H9 (cell line): ENCODE measurements at regions not wholly inside any gene's neighbourhood (a gene's known extent, or its start where the extent isn't known, plus 50 kb on each side); places are given as distances from the start of the nearest gene placed in this dataset.

Experiments used
- DNase-seq: peaks from one replicate; pipeline ENCODE4 v3.0.0-alpha.2; 2017
- H2AFZ ChIP-seq: one replicate; pipeline ENCODE4 v1.6.1; 2013; ENCODE audit warnings: mild to moderate bottlenecking, low read length, control low read depth, moderate library complexity
- H2AK5ac ChIP-seq: 2 replicates; pipeline ENCODE4 v1.6.1; 2013; ENCODE audit warnings: low read length, control low read depth, mixed read lengths; ENCODE audit not compliant: insufficient read length
- H2BK120ac ChIP-seq: one replicate; pipeline ENCODE4 v1.6.1; 2013; ENCODE audit warnings: low read depth, mild to moderate bottlenecking, low read length, control low read depth, inconsistent platforms; ENCODE audit not compliant: poor library complexity, severe bottlenecking
- H2BK12ac ChIP-seq: 2 replicates; pipeline ENCODE4 v1.6.1; 2013; ENCODE audit warnings: low read length, control low read depth, mixed read lengths, low read depth; ENCODE audit not compliant: insufficient read length
- H2BK15ac ChIP-seq: 2 replicates; pipeline ENCODE4 v1.6.1; 2013; ENCODE audit warnings: low read depth, low read length, control low read depth
- H2BK20ac ChIP-seq: one replicate; pipeline ENCODE4 v1.6.1; 2013; ENCODE audit warnings: low read depth, mild to moderate bottlenecking, low read length, control low read depth, inconsistent platforms; ENCODE audit not compliant: poor library complexity, severe bottlenecking
- H2BK5ac ChIP-seq: 2 replicates; pipeline ENCODE4 v1.6.1; 2013; ENCODE audit warnings: low read length, control low read depth, mixed read lengths; ENCODE audit not compliant: insufficient read length
- H3K14ac ChIP-seq: 2 replicates; pipeline ENCODE4 v1.6.1; 2013; ENCODE audit warnings: low read length, control low read depth; ENCODE audit not compliant: insufficient read depth
- H3K18ac ChIP-seq: 2 replicates; pipeline ENCODE4 v1.6.1; 2013; ENCODE audit warnings: low read depth, mild to moderate bottlenecking, mixed read lengths, low read length, control low read depth; ENCODE audit not compliant: insufficient read length
- H3K23ac ChIP-seq: 2 replicates; pipeline ENCODE4 v1.6.1; 2013; ENCODE audit warnings: low read length, control low read depth, mixed read lengths, low read depth; ENCODE audit not compliant: insufficient read length
- H3K23me2 ChIP-seq: 2 replicates; pipeline ENCODE4 v1.6.1; 2013; ENCODE audit warnings: low read depth, mild to moderate bottlenecking, mixed read lengths, low read length, control low read depth; ENCODE audit not compliant: insufficient read length, poor library complexity, severe bottlenecking
- H3K27ac ChIP-seq: 2 replicates; pipeline ENCODE4 v1.5.1; 2013; ENCODE audit warnings: low read length, control low read depth, mixed read lengths, low read depth; ENCODE audit not compliant: insufficient read length
- H3K27me3 ChIP-seq: 2 replicates; pipeline ENCODE4 v1.6.1; 2013; ENCODE audit warnings: low read length, control low read depth, inconsistent platforms; ENCODE audit not compliant: insufficient read depth
- H3K4ac ChIP-seq: 2 replicates; pipeline ENCODE4 v1.6.1; 2013; ENCODE audit warnings: low read depth, mild to moderate bottlenecking, control low read depth, inconsistent platforms, low read length, moderate library complexity
- H3K4me1 ChIP-seq: 2 replicates; pipeline ENCODE4 v1.6.1; 2013; ENCODE audit warnings: low read length, control low read depth, inconsistent platforms; ENCODE audit not compliant: insufficient read depth
- H3K4me2 ChIP-seq: 2 replicates; pipeline ENCODE4 v1.6.1; 2013; ENCODE audit warnings: low read length, control low read depth, mixed read lengths; ENCODE audit not compliant: insufficient read length, insufficient read depth
- H3K56ac ChIP-seq: 2 replicates; pipeline ENCODE4 v1.6.1; 2013; ENCODE audit warnings: low read depth, mild to moderate bottlenecking, mixed read lengths, low read length, control low read depth; ENCODE audit not compliant: insufficient read length
- H3K79me1 ChIP-seq: 2 replicates; pipeline ENCODE4 v1.6.1; 2013; ENCODE audit warnings: low read depth, mild to moderate bottlenecking, moderate library complexity, low read length, control low read depth, inconsistent platforms; ENCODE audit not compliant: insufficient read depth, poor library complexity, severe bottlenecking
- H3K79me2 ChIP-seq: 2 replicates; pipeline ENCODE4 v1.6.1; 2013; ENCODE audit warnings: low read length, control low read depth, inconsistent platforms; ENCODE audit not compliant: insufficient read depth
- H3K9ac ChIP-seq: 2 replicates; pipeline ENCODE4 v1.6.1; 2013; ENCODE audit warnings: low read length, control low read depth, mixed read lengths; ENCODE audit not compliant: insufficient read length; ENCODE audit errors: extremely low read depth
- H3K9me3 ChIP-seq: one replicate; pipeline ENCODE4 v1.6.1; 2013; ENCODE audit warnings: low read depth, low read length, inconsistent platforms; ENCODE audit not compliant: control insufficient read depth
- H3T11ph ChIP-seq: one replicate; pipeline ENCODE4 v1.6.1; 2013; ENCODE audit warnings: mild to moderate bottlenecking, low read length, control low read depth, inconsistent platforms
- H4K20me1 ChIP-seq: one replicate; pipeline ENCODE4 v1.6.1; 2013; ENCODE audit not compliant: control insufficient read depth, insufficient read length, insufficient read depth
- H4K5ac ChIP-seq: 2 replicates; pipeline ENCODE4 v1.6.1; 2013; ENCODE audit warnings: low read depth, mild to moderate bottlenecking, mixed read lengths, low read length, control low read depth; ENCODE audit not compliant: insufficient read length
- H4K8ac ChIP-seq: replicated peaks from 2 replicates; pipeline ENCODE4 v1.6.1; 2013; ENCODE audit warnings: low read length, control low read depth, mixed read lengths, low read depth; ENCODE audit not compliant: insufficient read length
- H4K91ac ChIP-seq: 2 replicates; pipeline ENCODE4 v1.6.1; 2013; ENCODE audit warnings: low read depth, mild to moderate bottlenecking, moderate library complexity, mixed read lengths, low read length, control low read depth; ENCODE audit not compliant: insufficient read length
- H3K27ac Mint-ChIP-seq, 3 experiments: 2 replicates in 2 of 3; 3 replicates in 1 of 3; pipeline ENCODE4 v1.8.0; 2020 to 2021; ENCODE audit warnings: mixed read lengths in 3 of 3, mild to moderate bottlenecking in 1 of 3, moderate library complexity in 1 of 3
- H3K27me3 Mint-ChIP-seq: 2 replicates; pipeline ENCODE4 v1.8.0; 2021; ENCODE audit warnings: low read depth, mild to moderate bottlenecking, moderate library complexity, mixed read lengths
- H3K36me3 Mint-ChIP-seq, 3 experiments: 2 replicates in 2 of 3; 3 replicates in 1 of 3; pipeline ENCODE4 v1.8.0; 2020 to 2021; ENCODE audit warnings: low read depth in 3 of 3, mixed read lengths in 3 of 3; ENCODE audit not compliant: insufficient read depth in 1 of 3
- H3K4me1 Mint-ChIP-seq, 2 experiments: 2 replicates each; pipeline ENCODE4 v1.8.0; 2020; ENCODE audit warnings: mixed read lengths in 2 of 2
- H3K4me3 Mint-ChIP-seq, 2 experiments: 2 replicates in 1 of 2; 3 replicates in 1 of 2; pipeline ENCODE4 v1.8.0; 2020 to 2021; ENCODE audit warnings: mild to moderate bottlenecking in 2 of 2, mixed read lengths in 2 of 2, moderate library complexity in 1 of 2
- H3K9me3 Mint-ChIP-seq, 2 experiments: 2 replicates in 1 of 2; 3 replicates in 1 of 2; pipeline ENCODE4 v1.8.0; 2020; ENCODE audit warnings: mild to moderate bottlenecking in 2 of 2, mixed read lengths in 2 of 2, moderate library complexity in 1 of 2
- CTCF ChIP-seq: fragments of 200-600 bp; sonication (generic); conservative IDR thresholded peaks from 3 replicates; pipeline ENCODE4 v1.8.0; 2021; ENCODE audit warnings: antibody characterized with exemption, mild to moderate bottlenecking
- WGBS: extraction: QIAGEN DNeasy Blood & Tissue Kit; methylation state at CpG from one replicate; pipeline ENCODE4 v1.1.7; 2013; ENCODE audit warnings: missing lambda C conversion rate, low lambda C conversion rate, mixed read lengths; ENCODE audit not compliant: insufficient read length; ENCODE audit errors: extremely low coverage; 5-methylcytosine and 5-hydroxymethylcytosine counted together

DNA sequence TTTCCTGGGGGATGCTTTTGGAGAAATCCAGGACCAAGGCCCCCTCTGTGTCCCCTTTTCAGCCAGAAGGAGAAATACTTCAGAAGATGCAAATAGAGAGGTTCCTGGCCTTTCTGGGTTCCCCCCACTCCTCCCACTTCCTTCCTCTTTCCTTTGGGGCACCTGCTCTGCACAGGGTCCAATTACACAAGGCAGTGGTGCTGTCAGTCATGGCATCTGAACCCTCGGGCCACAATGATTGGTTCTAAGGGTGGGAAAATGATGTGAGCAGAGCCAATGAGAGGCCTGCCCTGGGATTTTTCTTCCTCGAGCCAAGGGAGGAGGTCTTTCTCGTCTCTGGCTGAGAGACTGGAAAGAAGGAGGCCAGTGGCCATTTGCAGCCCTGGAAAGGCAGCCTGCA lies 282.2 kb downstream of the NPHP4 start:
- no peaks in the 10 kb centered on the region for H4K20me1 ChIP-seq
- no peak overlapping the region for H2AFZ ChIP-seq
- H3K79me1 ChIP-seq: no peaks in the 10 kb centered on the region
- H3K27ac ChIP-seq: no peak overlapping the region
- H3K18ac ChIP-seq: no peak overlapping the region
- H3K9me3 ChIP-seq: no peaks in the 10 kb centered on the region
- H3K4me1 ChIP-seq: no peaks in the 10 kb centered on the region; the same call in 1 of the 2 replicates
- Mint-ChIP-seq H3K9me3 (peaks cover 4 to 5% of the 10 kb centered on the region in 2 experiments; a peak in 4 of 5 replicates), H3K4me1 (peaks cover 8 to 12% of the 10 kb centered on the region in 2 experiments), H3K4me3 (no peak overlapping the region), H3K27me3 (peaks cover 6% of the 10 kb centered on the region), H3K27ac (no peak overlapping the region), H3K36me3 (peaks cover 0 to 2% (median 0%) of the 10 kb centered on the region in 3 experiments; a peak in 1 of 7 replicates)
- H2BK20ac ChIP-seq: no peak overlapping the region
- no peak overlapping the region for H2BK5ac ChIP-seq
- no peaks in the 10 kb centered on the region for H3K23me2 ChIP-seq
- no peak overlapping the region for H3K9ac ChIP-seq
- no peak overlapping the region for H3K23ac ChIP-seq
- no peak overlapping the region for H4K8ac ChIP-seq
- no peak overlapping the region for H3K56ac ChIP-seq
- H2BK15ac ChIP-seq: no peak overlapping the region
- no peak overlapping the region for H3K4ac ChIP-seq
- H3K4me2 ChIP-seq: no peak overlapping the region
- H2AK5ac ChIP-seq: no peak overlapping the region
- H3K14ac ChIP-seq: no peak overlapping the region
- no peak for TF ChIP-seq CTCF
- no peaks in the 10 kb centered on the region for H3K79me2 ChIP-seq
- DNase-seq: peak; percentile 19
- H2BK120ac ChIP-seq: no peak overlapping the region
- H3K27me3 ChIP-seq: no peaks in the 10 kb centered on the region
- no peak overlapping the region for H4K5ac ChIP-seq
- no peak overlapping the region for H4K91ac ChIP-seq
- no peak overlapping the region for H2BK12ac ChIP-seq
- H3T11ph ChIP-seq: no peak overlapping the region
- no CpG with 5 or more reads among the region's 3 CpGs for WGBS
